AG09319 (cell line): ENCODE measurements at regions not wholly inside any gene's neighbourhood (a gene's known extent, or its start where the extent isn't known, plus 50 kb on each side); places are given as distances from the start of the nearest gene placed in this dataset.
"Not testable (repeated sequence)": the region's sequence is repeated elsewhere in the genome, so short reads cannot be mapped to it uniquely, and the experiment has no call there.

Source experiments
- DNase-seq: peaks from one replicate; pipeline ENCODE4 v3.0.0-alpha.2; 2010; ENCODE audit warnings: low read depth; ENCODE audit errors: extremely low read depth
- TF ChIP-seq, protein P1 (sequence below): IDR thresholded peaks from 2 replicates; pipeline ENCODE4 v1.5.1; 2011; ENCODE audit warnings: low read depth, mild to moderate bottlenecking, inconsistent platforms, low read length, moderate library complexity

GRCh38 chr2:182655750-182656149 lies 60.3 kb upstream of the DNAJC10 start:
- no peak for DNase-seq
- TF ChIP-seq, protein P1, sequence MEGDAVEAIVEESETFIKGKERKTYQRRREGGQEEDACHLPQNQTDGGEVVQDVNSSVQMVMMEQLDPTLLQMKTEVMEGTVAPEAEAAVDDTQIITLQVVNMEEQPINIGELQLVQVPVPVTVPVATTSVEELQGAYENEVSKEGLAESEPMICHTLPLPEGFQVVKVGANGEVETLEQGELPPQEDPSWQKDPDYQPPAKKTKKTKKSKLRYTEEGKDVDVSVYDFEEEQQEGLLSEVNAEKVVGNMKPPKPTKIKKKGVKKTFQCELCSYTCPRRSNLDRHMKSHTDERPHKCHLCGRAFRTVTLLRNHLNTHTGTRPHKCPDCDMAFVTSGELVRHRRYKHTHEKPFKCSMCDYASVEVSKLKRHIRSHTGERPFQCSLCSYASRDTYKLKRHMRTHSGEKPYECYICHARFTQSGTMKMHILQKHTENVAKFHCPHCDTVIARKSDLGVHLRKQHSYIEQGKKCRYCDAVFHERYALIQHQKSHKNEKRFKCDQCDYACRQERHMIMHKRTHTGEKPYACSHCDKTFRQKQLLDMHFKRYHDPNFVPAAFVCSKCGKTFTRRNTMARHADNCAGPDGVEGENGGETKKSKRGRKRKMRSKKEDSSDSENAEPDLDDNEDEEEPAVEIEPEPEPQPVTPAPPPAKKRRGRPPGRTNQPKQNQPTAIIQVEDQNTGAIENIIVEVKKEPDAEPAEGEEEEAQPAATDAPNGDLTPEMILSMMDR = no peak

DNA sequence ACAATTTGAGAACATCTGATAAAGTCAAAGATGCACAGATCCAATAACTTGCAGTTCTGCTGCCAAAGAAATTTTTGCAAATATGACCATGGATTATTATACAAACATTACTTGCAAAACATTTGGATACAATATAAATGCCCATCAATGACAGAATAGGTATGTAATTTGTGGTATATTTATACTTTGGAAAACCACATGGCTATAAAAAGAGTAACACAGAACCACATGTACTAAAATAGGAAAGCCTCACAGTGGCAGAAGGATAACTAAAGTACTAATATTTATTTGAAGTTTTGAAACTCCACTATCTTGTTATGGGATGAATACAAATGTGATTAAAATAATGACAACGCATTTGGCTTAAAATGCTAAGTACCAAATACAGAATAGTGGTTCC lies 51.8 kb upstream of the DNAJC10 start:
- TF ChIP-seq, protein P1 = no peak

GRCh38 chr2:182665500-182665899 lies 50.6 kb upstream of the DNAJC10 start:
- DNase-seq = not testable (repeated sequence)

More for the DNA sequence above, 51.8 kb upstream of the DNAJC10 start:
- DNase-seq = no peak
